ENCODE measurements at regions not wholly inside any gene's neighbourhood (a gene's known extent, or its start where the extent isn't known, plus 50 kb on each side); places are given as distances from the start of the nearest gene placed in this dataset.

DNA sequence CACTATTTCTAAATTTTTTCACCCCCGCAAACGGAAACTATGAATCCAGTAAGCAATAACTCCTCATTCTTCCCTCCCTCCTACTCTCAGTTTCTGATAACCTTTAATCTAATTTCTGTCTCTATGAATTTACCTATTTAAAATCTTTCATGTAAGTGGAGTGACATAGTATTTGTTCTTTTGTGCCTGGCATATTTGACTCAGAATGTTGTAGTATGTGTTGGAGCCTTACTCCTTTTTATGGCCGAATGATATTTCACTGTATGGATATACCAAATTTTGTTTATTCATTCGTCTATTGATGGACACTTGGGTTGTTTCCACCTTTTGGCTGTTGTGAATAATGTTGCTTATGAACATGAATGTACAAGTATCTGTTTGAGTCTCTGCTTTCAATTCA lies 61.1 kb upstream of the C1GALT1C1 start:
- no peaks in the 10 kb centered on the region for H3K4me1 Mint-ChIP-seq (ENCODE audit: low read depth)
- DNase-seq (ENCODE audit: low spot score): no peak
- no peak overlapping the region for H3K27ac Mint-ChIP-seq (ENCODE audit: unreplicated experiment)
- H3K27me3 Mint-ChIP-seq (ENCODE audit: low read depth): no peaks in the 10 kb centered on the region
- TF ChIP-seq, protein P1, sequence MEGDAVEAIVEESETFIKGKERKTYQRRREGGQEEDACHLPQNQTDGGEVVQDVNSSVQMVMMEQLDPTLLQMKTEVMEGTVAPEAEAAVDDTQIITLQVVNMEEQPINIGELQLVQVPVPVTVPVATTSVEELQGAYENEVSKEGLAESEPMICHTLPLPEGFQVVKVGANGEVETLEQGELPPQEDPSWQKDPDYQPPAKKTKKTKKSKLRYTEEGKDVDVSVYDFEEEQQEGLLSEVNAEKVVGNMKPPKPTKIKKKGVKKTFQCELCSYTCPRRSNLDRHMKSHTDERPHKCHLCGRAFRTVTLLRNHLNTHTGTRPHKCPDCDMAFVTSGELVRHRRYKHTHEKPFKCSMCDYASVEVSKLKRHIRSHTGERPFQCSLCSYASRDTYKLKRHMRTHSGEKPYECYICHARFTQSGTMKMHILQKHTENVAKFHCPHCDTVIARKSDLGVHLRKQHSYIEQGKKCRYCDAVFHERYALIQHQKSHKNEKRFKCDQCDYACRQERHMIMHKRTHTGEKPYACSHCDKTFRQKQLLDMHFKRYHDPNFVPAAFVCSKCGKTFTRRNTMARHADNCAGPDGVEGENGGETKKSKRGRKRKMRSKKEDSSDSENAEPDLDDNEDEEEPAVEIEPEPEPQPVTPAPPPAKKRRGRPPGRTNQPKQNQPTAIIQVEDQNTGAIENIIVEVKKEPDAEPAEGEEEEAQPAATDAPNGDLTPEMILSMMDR (IDR thresholded peaks at IDR 0.05): no peak
- no peak overlapping the region for H3K4me3 Mint-ChIP-seq (ENCODE audit: unreplicated experiment)
- H3K36me3 Mint-ChIP-seq (ENCODE audit: low read depth): no peaks in the 10 kb centered on the region
- peaks cover 8% of the 10 kb centered on the region for H3K9me3 Mint-ChIP-seq (ENCODE audit: low read depth)

DNA sequence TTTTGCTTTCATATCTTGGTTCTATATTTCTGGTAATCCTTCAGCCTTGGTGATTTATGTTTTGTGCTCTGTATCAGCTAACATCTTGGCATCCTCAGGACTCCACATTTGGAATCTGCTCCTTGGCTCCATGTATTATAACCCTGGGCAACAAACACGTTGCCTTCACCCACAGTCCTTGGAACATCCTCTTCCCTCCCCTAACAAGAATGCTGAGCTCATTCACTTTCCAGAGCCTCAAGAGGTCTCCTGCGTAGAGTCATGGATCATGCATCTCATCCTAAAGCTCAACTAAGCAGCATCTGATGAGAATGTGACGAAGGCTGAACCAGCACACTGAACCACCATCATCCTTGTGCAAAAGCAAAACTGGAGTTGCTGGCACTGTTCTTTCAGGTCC lies 60.5 kb upstream of the C1GALT1C1 start:
- peaks cover 8% of the 10 kb centered on the region for H3K9me3 Mint-ChIP-seq (ENCODE audit: low read depth)
- H3K4me3 Mint-ChIP-seq (ENCODE audit: unreplicated experiment): no peak overlapping the region
- DNase-seq (ENCODE audit: low spot score): no peak
- H3K27me3 Mint-ChIP-seq (ENCODE audit: low read depth): no peaks in the 10 kb centered on the region
- TF ChIP-seq, protein P1 (IDR thresholded peaks at IDR 0.05): no peak
- H3K4me1 Mint-ChIP-seq (ENCODE audit: low read depth): no peaks in the 10 kb centered on the region
- H3K27ac Mint-ChIP-seq (ENCODE audit: unreplicated experiment): no peak overlapping the region
- no peaks in the 10 kb centered on the region for H3K36me3 Mint-ChIP-seq (ENCODE audit: low read depth)

DNA sequence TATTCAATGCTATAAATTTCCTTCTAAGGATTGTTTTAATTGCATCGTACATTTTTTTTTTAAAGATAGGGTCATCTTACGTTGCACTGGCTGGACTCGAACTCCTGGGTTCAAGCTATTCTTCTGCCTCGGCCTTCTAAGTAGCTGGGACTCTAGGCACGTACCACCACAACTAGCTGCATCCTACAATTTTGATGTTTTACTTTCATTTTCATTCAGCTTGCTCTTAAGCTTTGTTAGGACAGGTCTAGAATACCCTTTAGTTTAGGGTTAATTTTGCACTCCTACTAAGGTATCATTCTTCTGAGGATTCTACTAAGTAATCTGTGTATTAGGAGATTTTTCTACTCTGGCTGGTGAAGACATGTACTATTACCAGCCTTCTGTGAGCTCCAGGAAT lies 50.2 kb upstream of the C1GALT1C1 start:
- peaks cover 21% of the 10 kb centered on the region for H3K9me3 Mint-ChIP-seq (ENCODE audit: low read depth)
- TF ChIP-seq, protein P1 (IDR thresholded peaks at IDR 0.05): no peak
- no peak for DNase-seq (ENCODE audit: low spot score)
- H3K36me3 Mint-ChIP-seq (ENCODE audit: low read depth): no peaks in the 10 kb centered on the region
- no peak overlapping the region for H3K27ac Mint-ChIP-seq (ENCODE audit: unreplicated experiment)
- no peaks in the 10 kb centered on the region for H3K4me1 Mint-ChIP-seq (ENCODE audit: low read depth)
- H3K4me3 Mint-ChIP-seq (ENCODE audit: unreplicated experiment): no peak overlapping the region
- H3K27me3 Mint-ChIP-seq (ENCODE audit: low read depth): no peaks in the 10 kb centered on the region

Measured in chondrocyte (in vitro differentiated cells).